ENCODE measurements at regions not wholly inside any gene's neighbourhood (a gene's known extent, or its start where the extent isn't known, plus 50 kb on each side); places are given as distances from the start of the nearest gene placed in this dataset.
"Not testable (repeated sequence)": the region's sequence is repeated elsewhere in the genome, so short reads cannot be mapped to it uniquely, and the experiment has no call there.

- DNase-seq (ENCODE audit: low spot score), result peak; percentile 99
Measured at GRCh38 chr13:73162912-73163911, 104.4 kb downstream of the KLF5 start.

- DNase-seq (ENCODE audit: low spot score), result not testable (repeated sequence)
Measured at GRCh38 chr13:73160371-73161031, 101.7 kb downstream of the KLF5 start.

- no peak for DNase-seq (ENCODE audit: low spot score)
Measured at GRCh38 chr13:73158851-73159250, 100.0 kb downstream of the KLF5 start.

GRCh38 chr13:73157031-73157430 is 98.2 kb downstream of the KLF5 start:
- no peak for DNase-seq (ENCODE audit: low spot score)

- no peak for DNase-seq (ENCODE audit: low spot score)
Measured at GRCh38 chr13:73146707-73147106, 87.9 kb downstream of the KLF5 start.

GRCh38 chr13:73142071-73142470 is 83.3 kb downstream of the KLF5 start:
- DNase-seq (ENCODE audit: low spot score), result no peak

- DNase-seq (ENCODE audit: low spot score), result no peak
Measured at GRCh38 chr13:73141292-73141771, 82.5 kb downstream of the KLF5 start.

- DNase-seq (ENCODE audit: low spot score), result no peak
Measured at GRCh38 chr13:73140801-73141200, 82.0 kb downstream of the KLF5 start.

- DNase-seq (ENCODE audit: low spot score), result no peak
Measured at GRCh38 chr13:73138638-73139491, 80.1 kb downstream of the KLF5 start.

- no peak for DNase-seq (ENCODE audit: low spot score)
Measured at GRCh38 chr13:73138276-73138637, 79.5 kb downstream of the KLF5 start.

- no peak for DNase-seq (ENCODE audit: low spot score)
Measured at GRCh38 chr13:73136776-73137175, 78.0 kb downstream of the KLF5 start.

- no peak for DNase-seq (ENCODE audit: low spot score)
Measured at GRCh38 chr13:73133531-73133930, 74.7 kb downstream of the KLF5 start.

GRCh38 chr13:73131247-73131646 is 72.4 kb downstream of the KLF5 start:
- DNase-seq (ENCODE audit: low spot score), result no peak

- DNase-seq (ENCODE audit: low spot score), result no peak
Measured at GRCh38 chr13:73129023-73129422, 70.2 kb downstream of the KLF5 start.

Measured in SW480 (cell line).